Small intestine (tissue), 7 donors: ENCODE measurements at regions not wholly inside any gene's neighbourhood (a gene's known extent, or its start where the extent isn't known, plus 50 kb on each side); places are given as distances from the start of the nearest gene placed in this dataset.

Source experiments
- DNase-seq, 2 donors: peaks; one replicate each; pipeline versions ENCODE4 v3.0.0 to v3.0.0-alpha.2; 2013
- FAIRE-seq: peaks from 2 replicates; lab custom pipeline; 2012; peaks lifted over from hg19 to GRCh38; lab: Jason Lieb, UNC
- H3K27ac ChIP-seq, 3 donors: one replicate each; pipeline ENCODE4 v1.5.1; 2013; ENCODE audit warnings: low read length in 2 of 3, mild to moderate bottlenecking in 2 of 3, control low read depth in 1 of 3, inconsistent platforms in 1 of 3, low read depth in 1 of 3, moderate library complexity in 1 of 3
- H3K27me3 ChIP-seq, 3 donors: one replicate each; pipeline ENCODE4 v1.6.1; 2013; ENCODE audit warnings: low read length in 3 of 3, inconsistent platforms in 1 of 3; ENCODE audit not compliant: control insufficient read depth in 3 of 3, insufficient read depth in 3 of 3
- H3K36me3 ChIP-seq, 3 donors: one replicate each; pipeline ENCODE4 v1.6.1; 2013; ENCODE audit warnings: low read length in 3 of 3, inconsistent platforms in 1 of 3, low read depth in 1 of 3, mild to moderate bottlenecking in 1 of 3, moderate library complexity in 1 of 3; ENCODE audit not compliant: control insufficient read depth in 3 of 3, insufficient read depth in 2 of 3
- H3K4me1 ChIP-seq, 3 donors: one replicate each; pipeline ENCODE4 v1.6.1; 2013; ENCODE audit warnings: low read length in 2 of 3, inconsistent platforms in 1 of 3, low read depth in 1 of 3, mild to moderate bottlenecking in 1 of 3, moderate library complexity in 1 of 3; ENCODE audit not compliant: control insufficient read depth in 3 of 3, insufficient read depth in 2 of 3
- H3K4me3 ChIP-seq, 3 donors: one replicate each; pipeline ENCODE4 v1.5.1; 2013; ENCODE audit warnings: low read length in 3 of 3, control low read depth in 1 of 3, inconsistent platforms in 1 of 3, low read depth in 1 of 3, mild to moderate bottlenecking in 1 of 3, moderate library complexity in 1 of 3
- H3K9me3 ChIP-seq, 2 donors: one replicate each; pipeline ENCODE4 v1.6.1; 2013; ENCODE audit warnings: low read depth in 1 of 2, low read length in 1 of 2; ENCODE audit not compliant: control insufficient read depth in 2 of 2, insufficient read depth in 1 of 2
- WGBS, 3 donors: extraction: QIAGEN DNeasy Blood & Tissue Kit; methylation state at CpG; one replicate each; pipeline ENCODE4 v1.1.7; 2013; 5-methylcytosine and 5-hydroxymethylcytosine counted together
- donor health status: healthy with polysubstance abuse.
- donor health status: control.
- donor health status: control.
- donor health status: Bipolar disorder and iron deficiency.
- donor health status: healthy.

DNA sequence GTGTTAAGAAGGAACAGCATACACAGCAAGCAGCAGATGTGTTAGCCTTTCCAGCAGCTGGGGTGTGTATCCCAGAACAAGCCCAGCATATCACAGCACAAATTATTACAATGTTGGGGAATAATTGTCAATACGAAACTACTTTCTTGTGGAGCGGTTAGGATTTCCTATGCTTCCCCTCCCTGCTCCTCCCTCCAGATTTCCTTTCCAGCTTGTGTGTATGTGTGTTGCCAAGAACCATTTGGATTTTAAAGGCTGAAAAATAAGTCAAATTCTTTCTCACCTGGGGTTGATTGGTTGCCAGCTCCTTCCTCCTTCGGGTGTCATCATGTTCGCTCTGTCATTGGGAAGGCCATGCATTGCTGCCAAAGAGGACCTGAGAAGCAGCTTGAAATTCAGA is 178.2 kb upstream of the FRMPD4 start:
- Histone ChIP-seq H3K4me3 (no peak overlapping the region), H3K9me3 (no peaks in the 10 kb centered on the region), H3K27me3 (no peaks in the 10 kb centered on the region), H3K27ac (no peak overlapping the region), H3K4me1 (no peaks in the 10 kb centered on the region), H3K36me3 (no peaks in the 10 kb centered on the region)
- DNase-seq (no peak), FAIRE-seq (no peak)
- 76 to 88% (median 76%) methylated on average over 4 of the region's 4 CpGs for WGBS, 3 donors

DNA sequence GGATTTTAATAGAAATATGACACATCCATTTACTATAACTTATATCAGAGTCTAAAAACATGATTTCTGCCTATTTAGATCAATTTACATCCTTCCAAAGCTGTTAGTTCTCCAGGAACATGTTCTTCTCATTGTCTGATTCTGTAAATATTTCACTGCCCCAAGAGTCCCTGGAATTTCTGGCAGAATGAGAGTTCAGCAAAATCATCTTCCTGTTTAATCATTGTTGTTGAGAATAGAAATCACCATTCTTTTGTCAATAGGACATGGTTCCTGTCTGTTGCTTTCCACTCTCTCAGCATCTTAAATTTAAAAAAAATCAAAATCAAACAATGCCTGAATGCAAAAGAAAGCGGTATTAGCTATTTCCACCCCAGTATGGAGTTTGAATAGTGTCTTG is 172.8 kb upstream of the FRMPD4 start:
- Histone ChIP-seq H3K27ac (no peak overlapping the region), H3K4me3 (no peak overlapping the region), H3K36me3 (no peaks in the 10 kb centered on the region), H3K27me3 (no peaks in the 10 kb centered on the region), H3K4me1 (no peaks in the 10 kb centered on the region), H3K9me3 (no peaks in the 10 kb centered on the region)
- FAIRE-seq (no peak), DNase-seq (no peak)
- 50 to 87% (median 84%) methylated on average over 1 of the region's 1 CpG for WGBS, 3 donors

DNA sequence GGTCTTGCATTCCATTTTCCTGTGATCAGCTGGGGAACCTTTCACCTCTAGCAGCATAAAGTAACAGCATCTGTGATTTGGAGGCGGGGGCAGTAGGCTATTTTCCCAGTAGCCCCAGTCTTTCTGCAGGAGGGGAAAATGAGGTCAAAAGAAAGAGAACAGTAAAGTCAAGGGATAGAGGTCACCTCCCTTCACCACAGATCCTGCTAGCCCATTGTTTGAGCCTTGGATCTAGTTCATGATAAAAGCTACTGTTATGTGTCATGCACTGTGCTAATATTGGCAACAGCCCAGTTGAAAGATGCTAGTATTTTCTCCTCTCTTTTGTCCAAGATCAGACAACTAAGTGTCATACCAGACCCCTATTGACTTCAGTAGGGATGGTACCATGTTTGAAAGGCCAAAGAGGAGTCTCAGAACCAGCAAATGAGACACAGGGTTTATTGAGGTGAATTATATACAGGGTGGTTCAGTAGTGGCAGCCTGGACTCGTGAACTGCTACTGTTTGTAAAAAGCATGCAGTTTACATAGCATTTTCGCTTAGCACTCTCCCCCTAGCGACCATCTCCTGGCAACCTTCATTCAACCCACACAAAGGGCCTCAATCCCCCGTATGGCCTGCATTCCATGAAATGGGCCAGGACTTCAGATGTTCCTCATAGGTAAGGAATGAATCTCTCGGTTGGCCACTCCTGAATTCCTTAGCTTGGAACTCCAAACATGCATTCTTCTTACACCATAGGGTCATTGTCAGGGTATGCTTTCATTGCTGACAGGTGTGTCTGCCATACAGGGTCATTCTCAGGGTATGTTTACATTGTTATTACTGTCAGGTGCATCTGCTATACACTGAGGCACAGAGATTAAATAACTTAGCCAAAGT is 170.0 kb upstream of the FRMPD4 start:
- FAIRE-seq = no peak
- H3K36me3 ChIP-seq = no peaks in the 10 kb centered on the region
- 29 to 65% (median 30%) methylated on average over 5 to 6 of the region's 6 CpGs for WGBS, 3 donors

GRCh38 chrX:11968991-11969390 is 169.3 kb upstream of the FRMPD4 start:
- H3K4me1 ChIP-seq = no peaks in the 10 kb centered on the region
- FAIRE-seq (no peak), DNase-seq (no peak)
- no peaks in the 10 kb centered on the region for H3K27me3 ChIP-seq
- WGBS, 3 donors = 53 to 56% (median 55%) methylated on average over 4 of the region's 4 CpGs
- no peaks in the 10 kb centered on the region for H3K9me3 ChIP-seq
- H3K36me3 ChIP-seq = no peaks in the 10 kb centered on the region
- no peak overlapping the region for H3K27ac ChIP-seq
- no peak overlapping the region for H3K4me3 ChIP-seq

More for the DNA sequence above, 170.0 kb upstream of the FRMPD4 start:
- Histone ChIP-seq H3K4me1 (no peaks in the 10 kb centered on the region), H3K27ac (no peak overlapping the region), H3K4me3 (no peak overlapping the region), H3K9me3 (no peaks in the 10 kb centered on the region), H3K27me3 (no peaks in the 10 kb centered on the region)
- DNase-seq = no peak

GRCh38 chrX:11970578-11971359 is 167.5 kb upstream of the FRMPD4 start:
- Histone ChIP-seq H3K27me3 (no peaks in the 10 kb centered on the region), H3K36me3 (no peaks in the 10 kb centered on the region), H3K4me1 (no peaks in the 10 kb centered on the region), H3K9me3 (no peaks in the 10 kb centered on the region), H3K27ac (no peak overlapping the region), H3K4me3 (no peak overlapping the region)
- FAIRE-seq = no peak
- WGBS, 3 donors = 57 to 70% (median 62%) methylated on average over 6 of the region's 6 CpGs
- DNase-seq = no peak

DNA sequence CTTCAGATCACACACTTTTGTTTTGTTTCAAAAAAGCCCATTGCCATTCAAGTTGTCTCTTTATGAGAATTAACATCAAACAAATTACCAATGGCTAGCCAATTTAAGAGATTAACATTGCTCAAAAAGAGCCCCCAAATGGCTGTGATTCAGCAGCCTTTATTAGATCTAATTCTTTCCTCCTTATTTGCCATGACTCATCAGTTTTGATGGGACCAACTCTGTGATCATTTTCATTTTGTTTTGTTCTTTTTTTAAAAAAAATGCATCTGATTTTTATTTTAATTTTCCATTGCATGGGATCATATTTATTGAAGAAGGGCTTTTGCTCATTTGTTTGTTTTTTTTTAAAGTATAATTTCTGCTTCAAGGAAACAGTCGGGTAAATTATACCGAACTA is 161.6 kb upstream of the FRMPD4 start:
- H3K27ac ChIP-seq = no peak overlapping the region
- no peaks in the 10 kb centered on the region for H3K27me3 ChIP-seq
- no peaks in the 10 kb centered on the region for H3K36me3 ChIP-seq
- no peaks in the 10 kb centered on the region for H3K9me3 ChIP-seq
- no peaks in the 10 kb centered on the region for H3K4me1 ChIP-seq
- WGBS, 3 donors = 88 to 95% (median 93%) methylated on average over 2 of the region's 2 CpGs
- no peak overlapping the region for H3K4me3 ChIP-seq
- DNase-seq (no peak), FAIRE-seq (no peak)

GRCh38 chrX:11992271-11992670 is 146.0 kb upstream of the FRMPD4 start:
- no peaks in the 10 kb centered on the region for H3K4me1 ChIP-seq
- DNase-seq (no peak), FAIRE-seq (no peak)
- H3K9me3 ChIP-seq = no peaks in the 10 kb centered on the region
- no peak overlapping the region for H3K4me3 ChIP-seq
- H3K36me3 ChIP-seq = no peaks in the 10 kb centered on the region
- no peaks in the 10 kb centered on the region for H3K27me3 ChIP-seq
- H3K27ac ChIP-seq = no peak overlapping the region

- no peak overlapping the region for H3K27ac ChIP-seq
- no peak for DNase-seq
- WGBS, 3 donors = 7 to 24% (median 18%) methylated on average over 1 of the region's 1 CpG
- H3K4me1 ChIP-seq = no peaks in the 10 kb centered on the region
- H3K4me3 ChIP-seq = no peak overlapping the region
- H3K9me3 ChIP-seq = no peaks in the 10 kb centered on the region
- FAIRE-seq = no peak
- H3K27me3 ChIP-seq = no peaks in the 10 kb centered on the region
- no peaks in the 10 kb centered on the region for H3K36me3 ChIP-seq
These were observed 143.1 kb upstream of the FRMPD4 start for GRCh38 chrX:11995146-11995545.
